WTC11 (cell line): ENCODE measurements at regions not wholly inside any gene's neighbourhood (a gene's known extent, or its start where the extent isn't known, plus 50 kb on each side); places are given as distances from the start of the nearest gene placed in this dataset.

Source experiments
- CTCF ChIP-seq: fragments of 200-600 bp; IDR thresholded peaks from 2 replicates; pipeline ENCODE4 v1.8.0; 2022; ENCODE audit warnings: antibody characterized with exemption
- ELF4 ChIP-seq: sonication (generic); formaldehyde crosslinking; IDR thresholded peaks from 2 replicates; pipeline ENCODE4 v1.8.1; 2022; ENCODE audit warnings: low read depth, mild to moderate bottlenecking, moderate library complexity, missing genetic modification reagents
- FOXK1 ChIP-seq: sonication (generic); formaldehyde crosslinking; IDR thresholded peaks from 2 replicates; pipeline ENCODE4 v1.8.0; 2022; ENCODE audit warnings: mild to moderate bottlenecking, moderate library complexity, missing genetic modification reagents
- MAX ChIP-seq: sonication (generic); formaldehyde crosslinking; IDR thresholded peaks from 2 replicates; pipeline ENCODE4 v1.8.0; 2022; ENCODE audit warnings: mild to moderate bottlenecking, missing genetic modification reagents
- RELA ChIP-seq: sonication (generic); formaldehyde crosslinking; IDR thresholded peaks from 2 replicates; pipeline ENCODE4 v1.8.1; 2022; ENCODE audit warnings: missing genetic modification reagents, mild to moderate bottlenecking, borderline replicate concordance
- SMAD3 ChIP-seq: sonication (generic); formaldehyde crosslinking; IDR thresholded peaks from 2 replicates; pipeline ENCODE4 v1.8.0; 2022; ENCODE audit warnings: missing genetic modification reagents, mild to moderate bottlenecking, borderline replicate concordance
- SP1 ChIP-seq: sonication (generic); formaldehyde crosslinking; conservative IDR thresholded peaks from 2 replicates; pipeline ENCODE4 v1.8.1; 2022; ENCODE audit warnings: missing genetic modification reagents
- TP53 ChIP-seq: sonication (generic); formaldehyde crosslinking; IDR thresholded peaks from 2 replicates; pipeline ENCODE4 v1.8.1; 2023; ENCODE audit warnings: mild to moderate bottlenecking, missing genetic modification reagents
- ZBTB43 ChIP-seq: sonication (generic); formaldehyde crosslinking; IDR thresholded peaks from 2 replicates; pipeline ENCODE4 v1.8.1; 2023; ENCODE audit warnings: mild to moderate bottlenecking, missing genetic modification reagents

- TF ChIP-seq SMAD3 (CRISPR knock-in tag) (no peak), CTCF (no peak), FOXK1 (CRISPR knock-in tag) (no peak), MAX (CRISPR knock-in tag) (no peak), TP53 (CRISPR knock-in tag) (no peak), ZBTB43 (CRISPR knock-in tag) (no peak), SP1 (CRISPR knock-in tag) (no peak), RELA (CRISPR knock-in tag) (no peak), ELF4 (no peak)
Measured at GRCh38 chr16:54647725-54648221, 282.9 kb upstream of the IRX5 start.
